Activated CD8-positive, alpha-beta memory T cell treated with anti-CD3 and anti-CD28 coated beads, Interleukin-2, amount 50 U/mL, for 24 hours (primary cell): ENCODE measurements at regions not wholly inside any gene's neighbourhood (a gene's known extent, or its start where the extent isn't known, plus 50 kb on each side); places are given as distances from the start of the nearest gene placed in this dataset.

Experiments used
- DNase-seq: peaks from one replicate; pipeline ENCODE4 v3.0.0-alpha.2; 2020; ENCODE audit errors: extremely low read depth

DNA sequence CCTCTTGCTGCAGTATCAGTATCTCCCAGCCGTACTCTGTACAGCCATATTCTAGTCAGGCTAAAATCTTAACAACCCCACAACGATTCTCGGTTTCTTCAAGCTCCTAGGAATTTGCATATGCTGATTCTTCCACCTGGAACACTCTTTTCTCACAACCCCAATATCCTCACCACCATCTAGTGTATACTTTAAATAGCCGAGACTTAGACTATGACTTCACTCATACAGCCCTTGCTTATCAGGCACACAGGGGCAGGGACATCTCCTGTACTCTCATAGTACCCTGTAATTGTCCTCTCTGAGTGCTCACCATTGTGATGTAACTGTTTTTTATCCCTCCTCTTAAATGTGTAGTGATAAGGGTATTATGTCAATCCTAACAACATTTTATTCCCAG, 2126.4 kb upstream of the TENM3 start:
- no peak for DNase-seq

DNA sequence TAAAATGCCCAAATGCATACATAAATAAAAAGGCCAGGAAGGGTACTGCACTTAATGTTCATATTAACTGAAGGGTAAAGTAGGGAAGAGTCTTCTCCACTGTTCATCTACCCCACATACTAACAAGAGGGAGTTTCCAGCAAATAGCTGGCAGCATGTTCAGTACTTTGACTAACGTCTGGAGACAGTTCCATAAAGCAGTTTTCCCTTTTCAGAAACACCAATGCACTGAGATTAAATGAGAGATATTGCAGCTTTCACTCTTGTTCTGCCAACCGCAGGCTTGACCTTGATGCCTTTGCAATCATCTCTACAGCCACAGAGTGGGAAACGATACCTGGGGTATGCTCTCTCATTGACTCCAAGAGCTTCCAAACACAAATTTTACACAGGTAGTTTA, 2123.1 kb upstream of the TENM3 start:
- no peak for DNase-seq

DNA sequence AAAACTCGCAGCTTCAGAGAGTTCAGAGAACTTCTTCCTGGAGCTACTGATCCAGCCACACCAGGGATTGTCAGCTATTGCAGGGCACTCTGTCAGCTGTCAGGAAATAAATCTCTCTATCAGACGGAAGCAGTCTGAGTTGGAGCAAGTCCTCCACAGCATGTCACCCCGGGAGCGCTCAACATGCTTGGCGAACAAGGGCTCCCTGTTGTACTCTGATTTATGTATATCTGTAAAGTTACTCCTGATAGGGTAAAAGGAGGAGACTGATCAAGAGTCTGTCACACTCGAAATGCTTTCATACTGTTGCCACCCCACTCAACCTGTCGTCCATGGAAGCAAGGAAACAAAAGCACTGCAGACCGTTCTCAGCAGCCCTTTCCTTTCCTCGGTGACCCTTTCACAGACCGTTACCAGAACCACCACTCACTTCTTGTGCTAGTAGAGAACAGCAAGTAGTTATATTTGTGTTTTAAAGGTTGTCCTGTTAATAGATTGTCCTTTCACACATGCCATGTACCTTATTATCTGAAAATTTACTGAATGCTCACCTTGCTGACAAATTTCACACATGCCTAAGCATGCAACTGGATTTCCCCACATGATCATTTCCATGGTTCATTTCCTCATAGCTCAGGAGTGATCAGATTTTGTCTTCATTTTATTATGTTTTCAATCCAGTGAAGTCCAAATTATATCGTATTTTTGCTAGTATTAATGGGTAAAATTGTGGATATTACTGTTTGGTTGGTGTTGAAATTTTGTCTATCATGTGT, 2108.9 kb upstream of the TENM3 start:
- no peak for DNase-seq

DNA sequence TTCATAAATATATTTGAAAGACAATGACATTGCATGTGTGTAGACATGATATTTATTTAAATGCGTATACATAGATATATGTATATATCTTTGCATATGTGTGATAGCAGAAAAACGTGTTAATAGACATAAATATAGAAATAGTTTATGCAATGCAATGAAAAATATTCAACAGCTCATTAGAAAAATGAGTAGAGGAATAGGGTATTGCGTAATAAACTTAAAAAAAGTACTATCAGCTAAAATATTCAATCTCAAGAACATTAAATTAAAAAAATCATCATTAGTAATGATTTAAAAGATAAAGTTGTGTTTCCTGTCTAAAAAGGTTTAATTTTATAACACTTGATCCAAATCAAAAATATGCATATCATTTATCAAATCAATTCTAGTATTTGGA, 2101.5 kb upstream of the TENM3 start:
- no peak for DNase-seq

DNA sequence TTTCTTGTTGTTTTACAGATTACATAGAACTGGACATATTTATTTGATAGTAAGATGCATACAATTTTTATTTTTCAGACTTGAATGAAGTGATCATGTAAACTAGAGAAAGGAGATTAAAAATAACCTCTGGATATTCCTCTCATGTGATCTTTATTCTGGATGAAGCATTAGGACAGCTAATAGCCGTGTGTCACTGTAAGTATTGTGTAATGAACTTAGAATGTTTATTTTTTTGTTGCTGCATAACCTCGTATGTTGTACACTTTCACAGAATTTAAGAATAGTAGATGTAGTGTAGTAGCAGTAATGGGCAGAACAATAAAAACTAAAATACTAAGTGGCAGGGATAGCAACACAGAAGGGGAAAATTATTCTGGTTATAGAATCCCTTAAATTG, 2094.5 kb upstream of the TENM3 start:
- no peak for DNase-seq

DNA sequence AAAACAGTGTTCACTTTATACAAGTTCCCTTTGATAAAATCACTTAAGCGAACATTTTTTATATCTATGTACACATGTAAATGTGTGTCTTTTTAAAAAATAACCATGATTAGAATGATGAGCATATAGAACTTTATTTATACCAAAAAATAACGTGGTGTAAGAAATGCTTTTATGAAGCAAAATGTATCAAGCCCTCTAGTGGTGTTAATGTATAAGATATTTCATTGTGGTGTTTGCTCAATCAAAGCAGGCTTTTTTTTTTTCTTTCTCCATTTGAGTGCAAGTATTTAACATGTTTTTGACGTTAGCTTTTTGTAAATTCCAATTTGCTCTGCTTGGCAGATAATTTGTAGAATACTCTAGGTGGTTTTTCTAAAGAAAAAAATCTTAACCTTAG, 2092.4 kb upstream of the TENM3 start:
- DNase-seq = no peak

DNA sequence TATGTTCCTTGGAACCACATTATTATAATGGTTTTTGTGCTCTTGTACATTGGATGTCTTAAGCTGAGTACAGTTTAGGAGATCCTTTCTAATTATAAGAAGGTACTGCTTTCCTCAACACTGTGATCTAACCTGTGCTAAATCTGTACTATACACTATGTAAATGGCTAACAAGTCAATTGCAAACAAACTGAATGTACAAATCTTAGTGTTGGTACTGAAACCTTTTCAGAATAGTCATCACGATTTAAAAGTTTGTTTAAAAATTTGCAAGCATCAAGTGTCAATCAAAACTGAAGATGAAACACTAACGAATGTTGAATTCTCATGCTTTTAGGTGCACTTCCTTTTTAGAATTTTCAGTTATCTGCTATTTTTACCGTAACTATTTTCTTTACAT, 2090.4 kb upstream of the TENM3 start:
- no peak for DNase-seq

DNA sequence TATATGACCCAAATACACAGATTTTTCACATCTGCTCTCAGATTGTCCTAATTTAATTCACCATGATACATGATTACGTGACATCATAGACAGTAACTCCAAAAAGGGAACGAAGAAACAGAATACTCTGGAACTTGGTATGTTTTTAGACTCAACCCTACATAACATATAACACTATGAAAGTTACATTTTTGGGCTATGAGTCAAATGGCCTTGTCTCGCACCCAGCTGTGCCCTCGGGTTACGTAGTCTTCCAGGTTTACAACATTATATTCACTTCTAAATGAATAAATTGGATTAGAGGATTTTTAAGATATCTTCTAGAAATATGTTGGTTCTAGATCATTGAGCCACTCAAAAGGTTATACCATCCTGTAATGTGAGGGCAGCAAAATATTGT, 2089.6 kb upstream of the TENM3 start:
- DNase-seq = no peak

DNA sequence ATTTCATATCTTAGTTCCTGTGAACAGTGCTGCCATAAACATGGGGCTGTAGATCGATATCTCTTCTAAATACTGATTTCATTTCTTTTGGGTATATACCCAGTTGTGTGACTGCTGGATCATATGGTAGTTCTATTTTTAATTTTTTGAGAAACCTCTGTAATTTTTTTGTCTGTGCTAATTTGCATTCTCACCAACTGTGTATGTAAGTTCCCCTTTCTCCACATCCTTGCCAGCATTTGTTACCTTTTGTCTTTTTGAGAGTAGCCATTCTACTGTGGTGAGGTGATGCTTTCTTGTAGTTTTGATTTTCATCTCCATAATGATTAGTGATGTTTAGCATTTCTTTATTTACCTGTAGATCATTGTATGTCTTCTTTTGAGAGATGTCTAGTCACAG, 2086.5 kb upstream of the TENM3 start:
- DNase-seq = no peak

DNA sequence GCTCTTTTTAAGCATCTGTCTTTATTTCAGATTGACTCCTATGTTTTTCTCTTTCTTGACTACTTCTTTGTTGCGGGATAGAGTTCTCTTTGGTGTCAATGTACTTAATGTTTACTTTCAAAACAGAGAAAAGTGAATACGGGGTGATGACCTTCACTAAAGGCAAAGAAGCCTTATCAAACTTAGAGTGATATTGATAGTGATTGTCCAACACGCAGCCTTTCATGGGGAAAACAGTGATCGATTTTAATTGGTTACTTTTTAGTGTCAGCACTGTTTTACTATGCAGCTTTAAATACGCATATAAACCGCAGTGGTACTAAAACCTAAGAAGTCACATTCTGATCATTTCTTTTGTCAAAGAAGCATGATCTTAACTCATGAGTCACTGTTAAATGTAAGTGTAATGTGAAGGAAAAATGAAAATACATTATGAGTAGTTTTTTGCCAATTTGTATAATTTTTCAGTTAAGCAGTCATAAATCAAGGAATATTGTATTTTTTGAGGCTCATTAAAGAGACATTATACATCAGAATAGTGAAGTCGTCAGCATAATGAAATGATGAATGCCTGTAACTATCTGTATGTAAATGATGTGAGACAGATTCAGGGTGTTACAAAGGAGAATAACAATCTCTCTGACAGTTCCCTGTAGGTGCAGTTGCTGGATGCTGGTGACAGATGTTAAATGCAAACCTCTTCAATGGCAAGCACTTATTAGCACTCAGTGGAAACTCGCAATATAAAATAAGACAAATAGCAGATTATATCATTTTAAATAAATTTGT, 2082.8 kb upstream of the TENM3 start:
- no peak for DNase-seq

DNA sequence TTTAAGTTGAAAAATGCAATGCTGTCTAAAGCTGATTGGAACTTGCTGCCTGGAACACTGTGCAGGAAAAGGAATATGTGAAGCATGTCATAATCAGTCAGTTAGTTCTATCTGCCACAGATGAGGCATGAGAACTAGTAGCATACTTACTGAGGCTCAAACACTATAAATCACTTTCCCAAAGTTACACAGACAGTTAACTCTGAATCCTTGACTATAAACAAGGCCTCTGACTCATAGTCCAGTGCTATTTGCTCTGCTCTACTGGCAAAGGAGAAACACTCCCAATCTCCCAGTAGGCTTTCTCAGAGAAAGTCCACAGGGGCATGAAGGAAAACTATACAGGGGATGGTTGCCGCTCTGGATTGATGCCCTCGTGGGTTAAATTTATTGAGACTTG, 2078.4 kb upstream of the TENM3 start:
- DNase-seq = no peak

DNA sequence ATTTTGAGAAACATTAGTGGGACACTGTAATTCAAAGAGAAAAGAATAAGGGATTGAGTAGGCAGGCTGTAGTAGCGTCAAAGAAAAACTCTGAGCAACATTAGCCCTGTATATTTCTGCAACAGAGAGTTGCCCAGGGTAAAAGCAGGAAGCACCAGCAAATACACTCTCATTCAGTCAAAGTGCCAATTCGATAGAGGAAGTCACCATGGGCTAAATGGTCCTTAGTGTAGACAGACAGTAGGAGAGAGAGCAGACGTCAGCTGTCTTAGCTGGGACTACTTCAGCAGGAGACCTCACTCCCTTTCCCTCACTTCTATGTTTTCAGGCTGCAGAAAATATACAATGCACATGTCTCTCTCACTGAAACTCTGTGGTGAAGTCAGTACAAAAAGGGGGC, 2073.8 kb upstream of the TENM3 start:
- no peak for DNase-seq

DNA sequence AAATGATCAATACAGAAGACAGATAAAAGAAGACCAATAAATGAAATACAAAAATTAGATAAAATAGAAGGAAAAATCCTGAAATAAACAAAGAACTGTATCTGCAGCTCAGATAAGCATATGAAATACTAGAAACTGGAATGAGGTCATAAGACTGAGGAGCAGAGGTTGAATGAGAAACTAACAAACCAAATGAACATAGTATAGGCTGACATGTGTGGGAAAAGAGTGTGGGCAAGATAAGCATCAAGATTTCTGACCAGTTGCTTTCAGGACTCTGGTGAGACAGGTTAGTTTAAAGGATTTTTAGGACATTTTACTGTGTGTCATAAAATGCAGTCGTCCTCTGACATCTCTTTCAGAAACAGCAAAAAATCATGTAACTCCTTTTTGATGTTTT, 2073.2 kb upstream of the TENM3 start:
- no peak for DNase-seq

DNA sequence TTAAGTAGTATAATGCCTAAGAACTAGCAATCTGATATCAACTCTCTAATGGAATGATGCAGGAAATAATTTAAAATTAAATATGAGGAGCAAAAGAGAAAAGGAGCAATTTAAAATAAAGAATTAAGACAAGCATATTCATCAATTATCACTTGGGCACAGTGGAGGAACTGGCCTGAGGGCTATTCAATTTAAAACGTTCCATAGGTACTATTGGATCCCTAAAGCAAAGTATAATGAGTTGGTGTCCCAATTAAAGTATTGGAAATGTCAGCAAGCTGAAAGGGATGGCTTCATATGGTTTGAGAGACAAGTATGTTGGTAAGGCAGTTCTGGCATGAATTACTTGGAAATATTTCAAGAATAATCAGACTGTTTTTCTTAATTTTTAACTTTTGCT, 2064.1 kb upstream of the TENM3 start:
- no peak for DNase-seq

DNA sequence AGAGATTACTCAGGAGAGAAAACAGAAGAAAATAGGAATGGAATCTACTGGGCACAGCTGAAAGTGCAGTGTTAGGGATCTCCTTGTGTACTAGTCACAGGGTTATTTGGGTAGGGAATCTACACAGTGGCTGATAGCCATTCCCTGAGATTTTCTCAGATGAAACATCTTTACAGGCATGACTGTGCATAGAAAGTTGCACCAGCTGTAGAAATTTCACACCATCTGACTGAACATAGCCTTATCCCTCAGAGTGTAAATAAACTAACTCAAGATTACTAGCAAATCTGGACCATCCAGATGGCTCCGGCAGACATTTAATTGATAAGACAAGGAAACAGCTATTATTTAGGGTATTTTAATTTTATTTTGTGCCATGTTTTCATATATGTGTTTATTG, 2053.5 kb upstream of the TENM3 start:
- DNase-seq = no peak

DNA sequence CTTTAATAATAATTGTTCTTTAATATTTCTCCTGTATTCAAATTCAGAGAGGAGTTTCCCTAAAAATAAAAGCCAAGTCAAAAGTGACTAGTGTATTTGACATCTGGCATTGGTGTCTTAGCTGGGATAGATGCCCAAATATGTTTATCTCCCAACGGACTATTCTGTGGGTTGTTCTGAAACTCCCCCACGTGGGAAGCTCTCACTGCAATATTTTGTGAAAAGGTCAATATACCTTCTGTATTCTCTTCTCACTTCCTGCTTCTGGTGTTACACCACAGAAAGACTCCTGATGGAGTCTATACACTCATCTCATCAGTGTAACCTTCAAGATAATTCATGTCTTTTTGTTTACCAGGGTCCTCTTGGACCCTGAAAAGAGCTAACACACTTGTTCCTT, 2052.8 kb upstream of the TENM3 start:
- DNase-seq = no peak

DNA sequence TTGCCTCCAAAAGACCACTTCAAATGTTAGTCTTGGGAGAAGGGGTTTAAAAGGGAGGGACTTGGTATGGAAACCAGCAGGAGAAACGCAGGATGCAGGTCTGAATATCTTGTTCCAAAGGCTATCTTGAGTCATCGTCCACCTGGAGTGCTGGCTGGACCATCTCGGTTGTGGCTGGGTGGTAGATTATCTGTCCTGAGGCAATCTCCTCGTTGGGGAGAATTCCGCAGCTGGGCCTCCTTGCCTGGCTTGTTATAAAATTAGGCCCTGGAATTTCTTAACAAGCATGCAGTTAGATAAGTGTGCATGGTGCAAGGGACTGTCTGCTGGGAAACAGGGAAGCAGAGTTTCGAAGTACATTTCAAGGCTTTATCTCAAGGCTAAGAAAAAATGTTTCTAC, 2045.7 kb upstream of the TENM3 start:
- DNase-seq = no peak

DNA sequence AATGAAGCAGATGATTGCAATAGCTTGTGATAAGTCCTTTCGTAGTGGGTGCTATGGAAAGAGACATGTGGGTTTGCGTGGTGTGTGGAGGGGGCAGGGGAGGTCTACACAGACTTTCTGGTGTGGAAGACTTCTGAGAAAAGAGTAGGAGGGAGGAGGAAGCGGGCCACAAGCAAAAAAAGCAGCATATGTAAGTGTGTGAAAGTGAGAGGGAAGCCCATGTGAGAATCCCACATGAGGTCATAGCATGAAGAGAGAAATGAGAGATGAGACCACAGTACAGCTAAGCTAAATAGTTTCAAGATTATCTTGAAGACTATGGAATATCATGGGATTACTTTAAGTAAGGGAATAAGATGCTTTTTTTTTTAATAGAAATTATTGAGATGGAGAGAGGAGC, 2039.9 kb upstream of the TENM3 start:
- no peak for DNase-seq

DNA sequence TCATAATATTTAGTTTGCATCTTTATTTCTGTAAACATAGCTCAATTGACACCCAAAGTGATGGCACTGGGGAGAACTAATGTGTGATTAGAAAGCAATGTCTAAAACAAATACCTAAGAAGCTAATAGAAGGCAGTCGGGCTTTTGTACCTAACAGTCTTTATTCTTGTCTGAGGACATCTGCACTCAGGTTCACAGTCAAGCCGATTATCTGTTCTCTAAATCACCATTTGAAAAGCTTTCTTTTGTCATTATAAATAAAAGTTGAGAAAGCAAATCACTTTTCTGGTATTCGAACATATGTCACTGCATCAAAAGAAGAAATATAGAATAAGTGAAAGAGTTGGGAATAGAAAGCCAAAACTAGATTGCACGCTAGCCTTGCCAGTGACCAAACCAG, 2037.9 kb upstream of the TENM3 start:
- DNase-seq = no peak

DNA sequence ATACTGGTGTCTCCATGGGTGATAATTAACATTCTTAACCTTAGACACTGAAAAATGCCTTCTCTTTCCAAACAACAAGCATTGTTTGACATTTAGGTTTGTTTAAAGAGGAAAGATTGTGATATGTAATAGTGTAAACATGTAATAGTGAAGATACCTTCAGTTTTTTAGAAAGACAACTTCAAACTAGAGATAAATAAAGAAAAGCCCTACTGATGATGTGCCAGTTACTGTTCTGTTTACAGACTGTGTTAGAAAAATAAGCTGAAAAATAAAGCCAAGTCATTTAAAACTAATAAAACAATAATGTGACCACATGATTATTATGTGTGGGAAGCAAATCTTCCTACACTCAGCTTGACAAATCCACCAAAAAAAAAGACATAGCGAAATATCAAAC, 2035.3 kb upstream of the TENM3 start:
- DNase-seq = no peak

DNA sequence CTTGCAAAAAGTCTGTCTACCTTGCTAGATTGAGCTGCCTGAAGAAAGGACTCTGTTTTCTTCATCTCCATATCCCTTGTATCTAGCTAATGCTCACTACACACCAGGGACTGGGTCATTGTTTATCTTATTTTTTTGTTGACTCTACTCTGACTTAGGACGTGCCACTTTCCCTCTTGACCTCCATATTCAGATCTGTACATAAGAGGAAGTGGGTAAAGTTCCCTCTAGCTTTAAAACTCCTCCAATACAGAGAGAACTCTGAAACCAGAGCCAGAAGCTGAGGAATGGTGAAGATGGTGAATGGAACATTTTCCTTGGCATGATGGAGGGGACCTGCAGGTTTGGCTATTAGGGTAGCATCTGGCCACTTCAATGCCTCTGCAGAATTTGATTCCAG, 2026.1 kb upstream of the TENM3 start:
- DNase-seq = no peak

DNA sequence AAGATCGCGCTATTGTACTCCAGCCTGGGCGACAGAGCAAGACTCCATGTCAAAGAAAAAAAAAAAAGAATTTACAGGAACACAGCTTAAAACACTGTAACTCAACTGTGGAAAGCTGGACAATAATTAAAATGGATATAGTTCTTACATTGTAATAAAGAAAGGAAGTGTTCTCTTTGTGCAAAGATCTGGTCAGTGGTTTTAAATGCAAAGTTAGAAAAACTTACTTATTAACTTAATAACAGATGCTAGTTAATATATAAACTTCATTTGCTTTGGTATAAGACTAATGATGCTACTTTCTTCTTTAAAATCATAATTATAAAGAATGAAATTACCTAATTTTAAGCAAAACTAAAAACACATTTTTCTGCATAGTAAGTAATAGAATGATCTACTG, 2024.1 kb upstream of the TENM3 start:
- DNase-seq = no peak

DNA sequence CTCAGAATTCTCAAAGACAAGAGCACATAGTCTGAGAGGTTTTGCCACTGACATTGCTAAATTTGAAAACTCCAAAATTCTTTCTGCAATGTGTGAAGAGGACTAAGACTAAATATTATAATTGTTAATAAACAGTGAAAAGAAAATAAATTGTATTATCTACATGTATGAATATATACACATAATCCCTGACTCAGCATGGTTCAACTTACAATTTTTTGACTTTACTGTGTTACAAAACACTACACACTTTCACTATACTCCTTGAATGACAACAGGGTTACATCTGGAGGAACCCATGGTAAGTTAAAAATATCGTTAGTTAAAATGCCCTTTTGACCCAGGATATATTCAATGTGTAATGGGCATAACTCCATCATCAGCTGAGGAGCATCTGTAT, 2017.2 kb upstream of the TENM3 start:
- no peak for DNase-seq

DNA sequence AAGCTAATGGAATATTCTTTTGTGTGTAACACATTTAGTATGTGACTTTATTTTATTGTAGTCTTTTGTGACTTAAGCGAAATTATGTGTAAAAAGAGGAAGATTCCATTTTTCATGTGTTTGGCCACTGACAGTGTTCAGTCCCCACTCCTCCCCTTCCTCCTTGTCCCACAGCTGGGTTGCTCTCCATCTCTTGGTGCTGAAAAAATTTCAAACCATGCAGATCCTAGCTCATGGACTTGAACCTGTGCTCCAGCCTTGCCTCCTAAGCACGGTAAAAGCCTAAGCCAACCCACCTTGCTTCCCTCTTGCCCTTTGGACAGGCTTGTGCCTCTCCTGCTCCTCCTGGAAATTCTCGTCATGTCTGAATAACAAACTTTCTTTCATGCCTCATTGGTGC, 2008.5 kb upstream of the TENM3 start:
- no peak for DNase-seq
